ENCODE measurements at regions not wholly inside any gene's neighbourhood (a gene's known extent, or its start where the extent isn't known, plus 50 kb on each side); places are given as distances from the start of the nearest gene placed in this dataset.
"Not testable (repeated sequence)": the region's sequence is repeated elsewhere in the genome, so short reads cannot be mapped to it uniquely, and the experiment has no call there.

- no peak overlapping the region for H3K4me3 ChIP-seq (ENCODE audit: low read depth, low read length)
Measured at GRCh38 chr4:91997045-91997444, 306.7 kb upstream of the GRID2 start.

DNA sequence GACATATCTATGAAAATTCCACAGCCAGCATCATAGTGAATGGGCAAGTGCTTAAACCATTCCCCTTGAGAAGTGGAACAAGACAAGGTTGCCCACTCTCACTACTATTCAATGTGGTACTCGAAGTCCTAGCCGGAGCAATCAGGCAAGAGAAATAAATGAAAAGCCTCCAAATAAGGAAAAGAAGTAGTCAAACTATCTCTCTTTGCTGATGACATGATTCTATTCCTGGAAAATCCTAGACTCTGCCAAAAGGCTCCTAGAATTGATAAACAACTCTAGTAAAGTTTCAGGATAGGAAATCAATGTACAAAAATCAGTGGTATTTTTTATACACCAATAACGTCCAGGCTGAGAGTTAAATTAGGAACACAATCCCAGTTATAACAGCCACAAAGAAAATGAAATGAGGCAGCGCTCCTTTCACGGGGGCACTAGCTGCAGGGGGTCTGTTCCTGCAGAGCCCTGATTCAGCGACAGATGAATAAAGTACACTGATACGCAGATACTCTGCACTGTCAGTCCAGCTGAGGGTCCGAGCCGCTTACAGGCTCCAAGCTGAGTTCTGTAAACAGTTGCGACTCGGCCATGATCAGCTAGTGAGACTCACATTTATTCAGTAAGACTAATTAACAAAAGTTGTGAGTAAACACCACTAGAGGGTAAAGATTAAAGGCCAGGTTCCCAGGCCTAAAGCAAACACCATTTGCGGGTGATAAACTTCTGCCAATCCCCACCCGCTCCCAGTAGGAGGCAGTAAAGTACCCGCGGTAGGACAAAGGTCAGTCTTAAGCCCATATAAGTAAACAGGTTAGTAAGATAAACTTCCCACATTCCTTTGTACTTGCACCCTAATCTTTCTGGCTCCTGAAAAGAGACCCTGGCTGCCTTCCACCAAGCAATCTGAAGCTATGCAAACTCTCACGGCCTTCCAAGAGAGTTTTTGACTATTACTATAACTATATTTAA, 290.6 kb upstream of the GRID2 start:
- H3K4me3 ChIP-seq (ENCODE audit: low read depth, low read length): no peak overlapping the region

GRCh38 chr4:92014067-92014466, 289.7 kb upstream of the GRID2 start:
- no peak overlapping the region for H3K4me3 ChIP-seq (ENCODE audit: low read depth, low read length)

DNA sequence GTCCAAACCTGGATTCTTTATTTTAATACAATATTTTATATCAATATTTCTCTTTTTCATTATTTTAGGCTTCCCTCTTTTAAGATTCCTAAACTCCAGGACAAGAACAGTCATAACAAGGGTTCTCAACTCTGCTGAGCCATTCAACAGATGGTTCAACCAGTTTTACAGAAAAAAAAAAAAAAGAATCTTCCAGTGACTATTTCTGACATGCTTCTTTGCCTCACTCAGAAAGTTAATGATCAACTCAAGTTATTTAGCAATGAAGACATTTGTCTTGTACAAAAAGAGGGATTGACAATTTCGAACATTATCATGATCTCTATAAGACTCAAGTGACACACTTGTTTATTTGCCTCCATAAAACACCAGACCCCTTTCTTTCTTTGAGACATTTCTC, 282.6 kb upstream of the GRID2 start:
- no peak overlapping the region for H3K4me3 ChIP-seq (ENCODE audit: low read depth, low read length)

- H3K4me3 ChIP-seq (ENCODE audit: low read depth, low read length): no peak overlapping the region
Measured at GRCh38 chr4:92021788-92022187, 282.0 kb upstream of the GRID2 start.

GRCh38 chr4:92028830-92029229, 274.9 kb upstream of the GRID2 start:
- not testable (repeated sequence) for H3K4me3 ChIP-seq (ENCODE audit: low read depth, low read length)

DNA sequence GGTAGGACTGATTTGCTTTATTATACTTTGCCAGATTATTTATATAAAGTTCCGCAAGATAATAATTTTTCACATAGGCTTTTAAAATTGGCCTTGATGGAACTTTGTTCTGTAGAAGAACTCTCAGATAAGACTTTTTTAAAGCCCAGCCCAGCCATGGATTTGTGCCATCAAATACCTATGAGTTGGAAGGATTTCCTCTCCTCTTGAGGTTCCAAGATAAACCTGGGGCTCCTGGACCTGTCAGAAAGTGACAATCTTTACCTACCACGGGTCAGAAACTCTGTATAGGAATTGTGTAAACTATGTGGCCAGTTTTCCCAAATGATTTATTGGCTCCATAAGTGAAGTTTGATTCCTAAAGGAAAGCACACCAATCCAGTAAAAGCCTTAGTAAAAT, 271.9 kb upstream of the GRID2 start:
- no peak overlapping the region for H3K4me3 ChIP-seq (ENCODE audit: low read depth, low read length)

GRCh38 chr4:92035666-92036065, 268.1 kb upstream of the GRID2 start:
- H3K4me3 ChIP-seq (ENCODE audit: low read depth, low read length): no peak overlapping the region

DNA sequence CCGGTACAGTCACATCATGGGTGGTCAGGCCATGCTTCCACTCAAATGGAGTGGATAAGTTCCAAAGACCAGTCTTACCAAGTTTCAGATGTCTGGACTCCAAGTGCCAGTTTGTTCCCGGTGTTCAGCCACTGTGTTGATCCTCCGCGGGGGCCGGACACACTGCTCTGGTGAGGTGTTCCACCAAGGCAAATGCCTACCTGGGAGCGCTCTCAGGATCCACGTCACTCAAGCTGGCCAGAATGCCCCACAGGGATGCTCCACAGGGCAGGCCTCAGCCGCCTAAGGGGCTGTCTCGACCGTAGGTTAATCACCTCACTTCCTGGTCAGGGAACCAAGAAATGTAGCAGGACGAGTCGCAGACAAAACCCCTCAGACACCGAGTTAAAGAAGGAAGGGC, 258.0 kb upstream of the GRID2 start:
- no peak overlapping the region for H3K4me3 ChIP-seq (ENCODE audit: low read depth, low read length)

DNA sequence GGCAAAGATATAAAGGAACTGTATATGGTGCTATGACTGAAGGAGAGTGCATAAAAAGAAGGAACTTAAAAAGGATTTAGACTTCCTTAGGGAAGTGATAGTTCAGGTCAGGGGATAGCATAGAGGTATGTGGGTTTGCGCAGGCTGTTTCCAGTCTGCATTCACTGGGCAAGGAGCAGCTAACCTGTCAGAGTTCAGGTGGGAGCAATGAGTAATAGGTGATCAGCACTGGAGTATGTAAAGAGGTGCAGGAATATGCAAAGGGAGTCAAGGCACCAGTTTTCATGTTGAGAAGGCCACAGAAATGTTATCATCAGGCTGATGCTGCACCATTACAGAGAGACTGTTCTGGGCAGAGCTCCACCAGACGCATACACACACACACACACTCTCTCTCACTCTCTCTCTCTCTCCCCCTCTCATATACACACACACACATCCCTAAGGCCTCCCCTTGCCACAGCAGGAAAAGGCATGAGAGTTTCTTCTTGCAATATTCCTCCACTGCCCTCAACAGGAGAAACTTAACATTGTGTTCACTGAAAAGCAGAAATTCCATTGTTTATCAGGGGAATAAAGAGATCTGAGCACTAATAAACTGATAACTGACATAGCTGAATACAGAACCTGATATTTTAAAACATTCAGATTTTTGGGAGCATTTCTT, 256.4 kb upstream of the GRID2 start:
- H3K4me3 ChIP-seq (ENCODE audit: low read depth, low read length): no peak overlapping the region

GRCh38 chr4:92050875-92051274, 252.9 kb upstream of the GRID2 start:
- H3K4me3 ChIP-seq (ENCODE audit: low read depth, low read length): no peak overlapping the region

DNA sequence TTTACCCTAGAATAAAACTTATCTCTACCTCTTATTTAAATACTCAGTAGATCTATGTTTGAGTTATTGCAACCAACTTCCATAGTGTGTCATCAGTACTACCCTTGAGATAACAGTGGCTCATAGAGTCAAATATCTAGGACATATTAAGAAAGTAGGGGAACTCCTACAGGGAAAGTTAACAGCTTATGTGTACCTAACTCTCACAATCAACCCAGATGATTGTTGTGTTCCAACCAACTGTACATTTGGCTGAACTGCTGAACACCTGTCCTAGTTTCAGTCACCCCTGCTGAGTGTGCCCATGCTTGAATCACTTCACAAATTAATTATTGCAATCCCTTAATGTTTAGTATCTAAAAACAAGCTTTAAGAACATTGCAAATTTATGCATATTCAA, 244.2 kb upstream of the GRID2 start:
- no peak overlapping the region for H3K4me3 ChIP-seq (ENCODE audit: low read depth, low read length)

- H3K4me3 ChIP-seq (ENCODE audit: low read depth, low read length): no peak overlapping the region
Measured at GRCh38 chr4:92060333-92060732, 243.4 kb upstream of the GRID2 start.

GRCh38 chr4:92064574-92064973, 239.2 kb upstream of the GRID2 start:
- H3K4me3 ChIP-seq (ENCODE audit: low read depth, low read length): no peak overlapping the region

DNA sequence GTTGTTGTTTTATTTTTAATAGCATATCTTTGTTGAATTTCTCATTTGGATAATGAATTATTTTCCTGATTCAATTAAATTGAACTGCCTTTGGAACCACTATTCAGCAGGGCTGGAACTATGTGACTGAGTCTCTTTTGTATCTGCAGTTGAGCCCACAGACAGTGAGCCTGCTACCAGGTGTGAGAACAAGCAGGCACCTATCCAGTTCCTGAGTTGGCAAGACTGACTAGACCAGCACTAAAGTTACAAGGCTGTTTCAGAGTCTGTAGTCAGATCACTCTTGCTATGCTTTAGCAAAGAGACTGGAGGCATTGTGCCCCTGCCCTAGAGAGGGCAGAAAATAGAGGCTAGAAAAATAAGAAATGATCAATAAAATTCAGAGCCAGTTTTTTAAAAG, 237.3 kb upstream of the GRID2 start:
- H3K4me3 ChIP-seq (ENCODE audit: low read depth, low read length): no peak overlapping the region

DNA sequence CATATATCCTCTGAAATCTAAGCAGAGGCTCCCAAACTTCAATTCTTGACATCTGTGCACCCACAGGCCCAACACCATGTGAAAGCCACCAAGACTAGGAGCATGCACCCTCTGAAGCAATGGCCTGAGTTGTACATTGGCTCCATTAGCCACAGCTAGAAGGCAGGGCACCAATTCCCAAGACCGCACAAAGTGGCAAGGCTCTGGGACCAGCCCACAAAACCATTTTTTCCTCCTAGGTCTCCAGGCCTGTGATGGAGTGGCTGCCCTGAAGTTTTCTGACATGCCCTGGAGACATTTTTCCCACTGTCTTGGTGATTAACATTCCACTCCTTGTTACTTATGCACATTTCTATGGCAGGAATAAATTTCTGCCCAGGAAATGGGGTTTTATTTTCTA, 232.2 kb upstream of the GRID2 start:
- no peak overlapping the region for H3K4me3 ChIP-seq (ENCODE audit: low read depth, low read length)

- H3K4me3 ChIP-seq (ENCODE audit: low read depth, low read length): no peak overlapping the region
Measured at GRCh38 chr4:92074839-92075238, 228.9 kb upstream of the GRID2 start.

- no peak overlapping the region for H3K4me3 ChIP-seq (ENCODE audit: low read depth, low read length)
Measured at GRCh38 chr4:92090887-92091286, 212.9 kb upstream of the GRID2 start.

DNA sequence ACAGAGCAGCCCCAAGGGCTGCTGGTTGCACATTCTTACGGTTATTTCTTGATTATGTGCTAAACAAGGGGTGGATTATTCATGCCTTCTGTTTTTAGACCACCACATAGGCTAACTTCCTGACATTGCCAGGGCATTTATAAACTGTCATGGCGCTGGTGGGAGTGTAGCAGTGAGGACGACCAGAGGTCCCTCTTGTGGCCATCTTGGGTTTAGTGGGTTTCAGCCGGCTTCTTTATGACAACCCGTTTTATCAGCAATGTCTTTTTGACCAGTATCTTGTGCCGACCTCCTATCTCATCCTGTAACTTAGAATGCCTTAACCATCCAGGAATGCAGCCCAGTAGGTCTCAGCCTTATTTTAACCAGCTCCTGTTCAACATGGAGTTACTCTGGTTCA, 212.4 kb upstream of the GRID2 start:
- no peak overlapping the region for H3K4me3 ChIP-seq (ENCODE audit: low read depth, low read length)

- no peak overlapping the region for H3K4me3 ChIP-seq (ENCODE audit: low read depth, low read length)
Measured at GRCh38 chr4:92099861-92100260, 203.9 kb upstream of the GRID2 start.

DNA sequence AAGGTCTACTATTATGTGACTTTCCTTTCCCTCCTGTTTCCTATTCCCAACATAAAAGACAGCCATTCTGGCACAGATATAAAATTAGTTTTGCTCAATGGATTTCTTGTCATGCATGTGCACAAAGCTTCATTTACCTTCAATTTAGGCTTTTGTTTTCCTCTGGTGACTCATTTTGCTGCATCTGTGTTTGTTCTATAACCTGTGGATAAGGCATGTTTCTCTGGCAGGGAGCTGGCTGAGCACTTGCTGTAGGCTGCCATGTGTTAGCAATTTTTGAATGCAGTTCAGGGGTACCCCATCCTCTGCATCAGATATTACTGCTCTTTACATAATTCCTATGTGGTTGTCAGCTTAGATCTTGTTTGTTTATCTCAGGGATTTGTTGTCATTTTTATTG, 202.8 kb upstream of the GRID2 start:
- H3K4me3 ChIP-seq (ENCODE audit: low read depth, low read length): no peak overlapping the region

GRCh38 chr4:92101737-92102172, 202.0 kb upstream of the GRID2 start:
- no peak overlapping the region for H3K4me3 ChIP-seq (ENCODE audit: low read depth, low read length)

Data from iPS-11a (cell line).